Psoas muscle (tissue), 7 donors: ENCODE measurements at regions not wholly inside any gene's neighbourhood (a gene's known extent, or its start where the extent isn't known, plus 50 kb on each side); places are given as distances from the start of the nearest gene placed in this dataset.

ENCODE experiments used
- ATAC-seq, 4 donors: fragments of 200-7000 bp; cut with Tn5 transposase; one replicate each; pipeline ENCODE4 v1.9.1; 2020; ENCODE audit warnings: moderate library complexity in 3 of 4, mild to moderate bottlenecking in 2 of 4
- DNase-seq, 2 donors: peaks; one replicate each; pipeline ENCODE4 v3.0.0-alpha.2; 2020
- H3K27ac ChIP-seq: fragments of 200-600 bp; one replicate; pipeline ENCODE4 v1.8.0; 2022
- H3K27me3 ChIP-seq, 3 donors: fragments of 200-600 bp in 1 of 3; one replicate each; pipeline versions ENCODE4 v1.6.1 to v1.8.0; 2013 to 2022; ENCODE audit warnings: low read length in 2 of 3, mild to moderate bottlenecking in 2 of 3, moderate library complexity in 1 of 3; ENCODE audit not compliant: insufficient read depth in 3 of 3
- H3K36me3 ChIP-seq, 2 donors: fragments of 200-600 bp in 1 of 2; one replicate each; pipeline versions ENCODE4 v1.6.1 to v1.8.0; 2013 to 2022; ENCODE audit warnings: low read depth in 1 of 2, mild to moderate bottlenecking in 1 of 2, moderate library complexity in 1 of 2; ENCODE audit not compliant: insufficient read depth in 1 of 2
- H3K4me1 ChIP-seq: fragments of 200-600 bp; one replicate; pipeline ENCODE4 v1.8.0; 2022
- H3K4me3 ChIP-seq: fragments of 200-600 bp; one replicate; pipeline ENCODE4 v1.8.0; 2022; ENCODE audit warnings: mild to moderate bottlenecking
- H3K9me3 ChIP-seq: fragments of 200-600 bp; one replicate; pipeline ENCODE4 v1.8.0; 2022
- CTCF ChIP-seq: fragments of 200-600 bp; IDR thresholded peaks from one replicate; pipeline ENCODE4 v1.8.0; 2022; ENCODE audit warnings: antibody characterized with exemption
- WGBS, 3 donors: extraction: QIAGEN DNeasy Blood & Tissue Kit; methylation state at CpG; one replicate each; pipeline versions ENCODE4 v1.1.6 to v1.1.7; 2013; 5-methylcytosine and 5-hydroxymethylcytosine counted together
- intact Hi-C, 2 donors: fragments of 100-400 bp; cut with DNase I; formaldehyde crosslinking; loops; one replicate each; pipeline versions ENCODE4 v1.11.0 to v1.14.2; 2022
- donor health status: healthy with polysubstance abuse.
- donor health status: DM: no; HTN: no; CAD: no; lungs with moderate emphysema.
- donor health status: Bipolar disorder and iron deficiency.
- donor health status: healthy.
- donor health status: DM: yes; HTN: yes; CAD: no.
- donor health status: DM: no; HTN: no; CAD: no.
- donor health status: DM: yes; HTN: yes; CAD: no.

GRCh38 chr5:157961896-157962590, 103.1 kb upstream of the CLINT1 start:
- no peaks in the 10 kb centered on the region for H3K27me3 ChIP-seq
- no peaks in the 10 kb centered on the region for H3K4me1 ChIP-seq
- no peaks in the 10 kb centered on the region for H3K36me3 ChIP-seq
- WGBS, 3 donors = 17 to 23% (median 20%) methylated on average over 6 of the region's 6 CpGs
- no peak for ATAC-seq
- H3K4me3 ChIP-seq = no peak overlapping the region
- intact Hi-C loops = no loop called here
- no peaks in the 10 kb centered on the region for H3K9me3 ChIP-seq
- no peak overlapping the region for H3K27ac ChIP-seq
- TF ChIP-seq CTCF = no peak
- DNase-seq = no peak

GRCh38 chr5:157961176-157961575, 102.2 kb upstream of the CLINT1 start:
- intact Hi-C loops = no loop called here
- Histone ChIP-seq H3K27me3 (no peaks in the 10 kb centered on the region), H3K4me3 (no peak overlapping the region), H3K9me3 (no peaks in the 10 kb centered on the region), H3K27ac (no peak overlapping the region), H3K36me3 (no peaks in the 10 kb centered on the region), H3K4me1 (no peaks in the 10 kb centered on the region)
- ATAC-seq = no peak
- WGBS, 3 donors = 67 to 71% (median 71%) methylated on average over 9 of the region's 9 CpGs
- DNase-seq = no peak
- TF ChIP-seq CTCF = no peak

- no peak for TF ChIP-seq CTCF
- ATAC-seq (no peak), DNase-seq (no peak)
- no peaks in the 10 kb centered on the region for H3K9me3 ChIP-seq
- H3K36me3 ChIP-seq = no peaks in the 10 kb centered on the region
- no peaks in the 10 kb centered on the region for H3K27me3 ChIP-seq
- no peak overlapping the region for H3K4me3 ChIP-seq
- intact Hi-C loops = no loop called here
- no peak overlapping the region for H3K27ac ChIP-seq
- H3K4me1 ChIP-seq = no peaks in the 10 kb centered on the region
Measured at GRCh38 chr5:157959370-157959769, 100.4 kb upstream of the CLINT1 start.

- whole genome bisulfite sequencing, 3 donors = 59 to 64% (median 63%) methylated on average over 3 of the region's 3 CpGs
Measured at GRCh38 chr5:157956271-157956885, 97.4 kb upstream of the CLINT1 start.

More at GRCh38 chr5:157956271-157956885, 97.4 kb upstream of the CLINT1 start:
- ATAC-seq (no peak), DNase-seq (no peak)
- H3K4me1 ChIP-seq = no peaks in the 10 kb centered on the region
- no peak for TF ChIP-seq CTCF
- intact Hi-C loops = no loop called here
- no peak overlapping the region for H3K27ac ChIP-seq
- no peaks in the 10 kb centered on the region for H3K27me3 ChIP-seq
- H3K9me3 ChIP-seq = no peaks in the 10 kb centered on the region
- no peaks in the 10 kb centered on the region for H3K36me3 ChIP-seq
- H3K4me3 ChIP-seq = no peak overlapping the region
